K562 (cell line): ENCODE measurements at regions not wholly inside any gene's neighbourhood (a gene's known extent, or its start where the extent isn't known, plus 50 kb on each side); places are given as distances from the start of the nearest gene placed in this dataset.

Source experiments
- ATAC-seq: fragments of 200-7000 bp; cut with Tn5 transposase; 3 replicates; pipeline ENCODE4 v1.9.1; 2020; ENCODE audit warnings: moderate library complexity
- BruUV-seq: library from RNA; stranded (reverse); fragments of 400-500 nt; replicated peaks from 2 replicates; lab custom pipeline; 2021; lab: Mats Ljungman, UMichigan
- CTCF ChIA-PET: fragments of 300-600 bp; formaldehyde crosslinking; extraction: SDS; loops from one replicate; lab custom pipeline; 2021; ENCODE audit warnings: low intra/inter-chr PET ratio; lab: Yijun Ruan, JAX
- POLR2A ChIA-PET: fragments of 300-600, 350-650 bp; sonication (Branson Sonifier 250); formaldehyde crosslinking; extraction: SDS; loops from one replicate; lab custom pipeline; 2021; ENCODE audit warnings: antibody characterized with exemption, inconsistent platforms; lab: Yijun Ruan, JAX
- DNase-seq, 4 experiments: peaks; one replicate each; pipeline versions ENCODE4 v3.0.0 to v3.0.0-alpha.2; 2011 to 2018; ENCODE audit warnings: low spot score in 3 of 4, mixed read lengths in 3 of 4; ENCODE audit errors: extremely low read depth in 1 of 4
- FAIRE-seq: peaks from 2 replicates; lab custom pipeline; 2011; peaks lifted over from hg19 to GRCh38; lab: Jason Lieb, UNC
- H2AFZ ChIP-seq: 2 replicates; pipeline ENCODE4 v1.6.0; 2011; ENCODE audit warnings: low read depth, low read length, control low read depth, inconsistent platforms
- H3K27ac ChIP-seq: fragments of 200-600 bp; 3 replicates; pipeline ENCODE4 v1.8.0; 2011; ENCODE audit warnings: low read depth, mild to moderate bottlenecking, control low read depth, inconsistent platforms, low read length, moderate library complexity, mixed read lengths; ENCODE audit errors: extremely low read depth
- H3K27me3 ChIP-seq, 2 experiments: fragments of 300-600 bp in 1 of 2; 2 replicates in 1 of 2; 3 replicates in 1 of 2; pipeline versions ENCODE4 v1.6.0 to v1.8.0; 2011; ENCODE audit warnings: inconsistent platforms in 2 of 2, low read length in 2 of 2, mild to moderate bottlenecking in 1 of 2, mixed read lengths in 1 of 2, moderate library complexity in 1 of 2; ENCODE audit not compliant: control insufficient read depth in 2 of 2, insufficient read depth in 2 of 2
- H3K36me3 ChIP-seq: fragments of 300-600 bp; 3 replicates; pipeline ENCODE4 v1.8.0; 2011; ENCODE audit warnings: mild to moderate bottlenecking, low read length, inconsistent platforms; ENCODE audit not compliant: control insufficient read depth, insufficient read depth
- H3K4me1 ChIP-seq, 2 experiments: fragments of 200-600 bp in 1 of 2; replicated peaks in 1 of 2; 2 replicates in 1 of 2; 3 replicates in 1 of 2; pipeline versions ENCODE4 v1.5.1 to v1.8.0; 2011; ENCODE audit warnings: inconsistent platforms in 2 of 2, low read length in 2 of 2, mild to moderate bottlenecking in 1 of 2, mixed read lengths in 1 of 2, moderate library complexity in 1 of 2; ENCODE audit not compliant: control insufficient read depth in 2 of 2, insufficient read depth in 2 of 2
- H3K4me2 ChIP-seq: 2 replicates; pipeline ENCODE4 v1.6.1; 2011; ENCODE audit warnings: low read length, control low read depth, inconsistent platforms, mixed read lengths; ENCODE audit not compliant: insufficient read depth
- H3K4me3 ChIP-seq: fragments of 200-600 bp; sonication (generic), shearing (Covaris generic); 2 replicates; pipeline ENCODE4 v1.5.1; 2016; ENCODE audit warnings: control low read depth, inconsistent platforms
- H3K79me2 ChIP-seq: fragments of 200-600 bp; 3 replicates; pipeline ENCODE4 v1.8.0; 2011; ENCODE audit warnings: low read length, inconsistent platforms; ENCODE audit not compliant: control insufficient read depth, insufficient read depth
- H3K9ac ChIP-seq, 2 experiments: 2 replicates each; pipeline versions ENCODE4 v1.6.0 to v1.6.1; 2011; ENCODE audit warnings: low read depth in 2 of 2, low read length in 2 of 2, control low read depth in 1 of 2, inconsistent platforms in 1 of 2, mild to moderate bottlenecking in 1 of 2, mixed read lengths in 1 of 2; ENCODE audit not compliant: insufficient read depth in 1 of 2
- H3K9me1 ChIP-seq: one replicate; pipeline ENCODE4 v1.6.0; 2011; ENCODE audit warnings: inconsistent platforms, mild to moderate bottlenecking, low read length, moderate library complexity; ENCODE audit not compliant: control insufficient read depth, insufficient read depth
- H3K9me3 ChIP-seq: replicated peaks from 2 replicates; pipeline ENCODE4 v1.5.1; 2011; ENCODE audit warnings: low read depth, low read length, inconsistent platforms; ENCODE audit not compliant: control insufficient read depth, insufficient read depth
- H4K20me1 ChIP-seq: replicated peaks from 2 replicates; pipeline ENCODE4 v1.6.1; 2011; ENCODE audit warnings: low read length, inconsistent platforms, mixed read lengths; ENCODE audit not compliant: control insufficient read depth, insufficient read depth
- BRD4 ChIP-seq: fragments of 200-600 bp; sonication (generic); IDR thresholded peaks from 2 replicates; pipeline ENCODE4 v1.6.1; 2017; ENCODE audit warnings: inconsistent platforms
- CEBPG ChIP-seq, 3 experiments: fragments of 200-800 bp in 1 of 3; sonication (Bioruptor generic) in 1 of 3; sonication (generic) in 1 of 3; formaldehyde crosslinking in 1 of 3; IDR thresholded peaks in 2 of 3; conservative IDR thresholded peaks in 1 of 3; 2 replicates each; pipeline versions ENCODE4 v1.6.1 to v1.8.0; 2016 to 2022; ENCODE audit warnings: missing compliant biosample characterization in 2 of 3, missing genetic modification characterization in 2 of 3, mild to moderate bottlenecking in 1 of 3, missing genetic modification reagents in 1 of 3
- CHD4 ChIP-seq: fragments of 200-600 bp; sonication (generic); IDR thresholded peaks from 3 replicates; pipeline ENCODE4 v1.6.1; 2012; ENCODE audit warnings: low read depth, mild to moderate bottlenecking, mixed read lengths, low read length, inconsistent platforms; ENCODE audit not compliant: insufficient read depth, insufficient replicate concordance, poor library complexity, severe bottlenecking
- ESRRA ChIP-seq: fragments of 450-650 bp; IDR thresholded peaks from 2 replicates; pipeline ENCODE4 v1.6.1; 2014; ENCODE audit warnings: low read depth, mild to moderate bottlenecking, moderate library complexity, borderline replicate concordance
- ETV6 ChIP-seq, 3 experiments: fragments of 150-350 bp in 1 of 3; sonication (generic) in 1 of 3; formaldehyde crosslinking in 1 of 3; IDR thresholded peaks; 2 replicates each; pipeline versions ENCODE4 v1.6.1 to v1.8.0; 2014 to 2022; ENCODE audit warnings: borderline replicate concordance in 2 of 3, low read depth in 2 of 3, antibody characterized with exemption in 1 of 3, low read length in 1 of 3, mild to moderate bottlenecking in 1 of 3, missing genetic modification reagents in 1 of 3
- NKRF ChIP-seq: fragments of 450-650 bp; IDR thresholded peaks from 2 replicates; pipeline ENCODE4 v1.6.1; 2016; ENCODE audit warnings: borderline replicate concordance
- NR3C1 ChIP-seq: sonication (generic); formaldehyde crosslinking; IDR thresholded peaks from 2 replicates; pipeline ENCODE4 v1.8.1; 2022; ENCODE audit warnings: missing genetic modification reagents
- PKNOX1 ChIP-seq: fragments of 450-650 bp; IDR thresholded peaks from 2 replicates; pipeline ENCODE4 v1.6.1; 2016
- POLR2A ChIP-seq: fragments of 450-650 bp; conservative IDR thresholded peaks from 2 replicates; pipeline ENCODE4 v1.6.1; 2016
- PTTG1 ChIP-seq: fragments of 450-650 bp; IDR thresholded peaks from 2 replicates; pipeline ENCODE4 v1.6.1; 2016; ENCODE audit warnings: low read depth, mild to moderate bottlenecking, missing genetic modification characterization, missing compliant biosample characterization
- RAD51 ChIP-seq: fragments of 450-650 bp; IDR thresholded peaks from 2 replicates; pipeline ENCODE4 v1.7.1; 2016; ENCODE audit warnings: low read depth, mild to moderate bottlenecking, borderline replicate concordance
- RHOXF2B ChIP-seq: fragments of 250-450 bp; sonication (Bioruptor Pico); conservative IDR thresholded peaks from 2 replicates; pipeline ENCODE4 v1.5.1; 2021
- SIRT6 ChIP-seq: IDR thresholded peaks from one replicate; pipeline ENCODE4 v1.6.1; 2012; ENCODE audit warnings: low read depth, mild to moderate bottlenecking, control low read depth, inconsistent platforms, low read length, moderate library complexity
- SNIP1 ChIP-seq: fragments of 450-650 bp; IDR thresholded peaks from 2 replicates; pipeline ENCODE4 v1.7.1; 2017; ENCODE audit warnings: low read depth, mild to moderate bottlenecking
- WHSC1 ChIP-seq: IDR thresholded peaks from one replicate; pipeline ENCODE4 v1.6.1; 2012; ENCODE audit warnings: low read length, control low read depth, inconsistent platforms
- XRCC4 ChIP-seq: IDR thresholded peaks from one replicate; pipeline ENCODE4 v1.6.1; 2011; ENCODE audit not compliant: insufficient read depth, insufficient read length; ENCODE audit errors: extremely low read depth
- ZNF146 ChIP-seq: IDR thresholded peaks from one replicate; pipeline ENCODE4 v1.6.1; 2018; ENCODE audit warnings: missing compliant biosample characterization; ENCODE audit not compliant: unreplicated experiment
- ZNF583 ChIP-seq: fragments of 250-450 bp; sonication (Bioruptor Pico); IDR thresholded peaks from 2 replicates; pipeline ENCODE4 v1.4.0; 2020
- ZNF717 ChIP-seq: fragments of 250-450 bp; sonication (Bioruptor Pico); IDR thresholded peaks from 2 replicates; pipeline ENCODE4 v1.5.0; 2021
- WGBS: fragments of 100-300 bp; shearing (Covaris generic); methylation state at CpG from one replicate; pipeline ENCODE4 v1.1.6; 2016; ENCODE audit warnings: low coverage, mixed read lengths; ENCODE audit not compliant: insufficient coverage; ENCODE audit errors: missing lambda C conversion rate; 5-methylcytosine and 5-hydroxymethylcytosine counted together
- in situ Hi-C: fragments of 300-500 bp; cut with MboI; formaldehyde crosslinking; loops from 4 replicates; pipeline ENCODE4 v1.15.0; 2018; ENCODE audit warnings: inconsistent platforms, mixed read lengths
- intact Hi-C: fragments of 100-400 bp; cut with micrococcal nuclease; formaldehyde crosslinking; loops from 2 replicates; pipeline ENCODE4 v1.14.2; 2022

GRCh38 chr15:29889542-29890329 lies 67.5 kb upstream of the TJP1 start:
- ATAC-seq = no peak
- no peak for DNase-seq
- H4K20me1 ChIP-seq = no peaks in the 10 kb centered on the region
- POLR2A ChIA-PET = no interaction called here
- no peaks in the 10 kb centered on the region for H3K9me3 ChIP-seq
- no peak overlapping the region for H3K9ac ChIP-seq
- no peaks in the 10 kb centered on the region for H3K9me1 ChIP-seq
- TF ChIP-seq BRD4 (no peak), SIRT6 (no peak), PTTG1 (no peak), RHOXF2B (CRISPR knock-in tag) (no peak), NKRF (no peak), ZNF146 (no peak), CEBPG (CRISPR knock-in tag; IDR thresholded peaks at IDR 0.05) (no peak), CEBPG (tag; conservative IDR thresholded peaks at IDR 0.05 in 1 of 2, IDR thresholded peaks at IDR 0.05 in 1 of 2) (no peak), WHSC1 (no peak), XRCC4 (no peak), RAD51 (no peak), ESRRA (no peak), ZNF583 (CRISPR knock-in tag) (no peak), ZNF717 (CRISPR knock-in tag) (no peak), SNIP1 (no peak), CHD4 (no peak), NR3C1 (no peak), PKNOX1 (no peak), POLR2A (no peak), ETV6 (IDR thresholded peaks at IDR 0.05; ENCODE audit: borderline replicate concordance in 1 of 2, low read depth in 2 of 2, low read length in 1 of 2) (no peak), ETV6 (CRISPR knock-in tag; IDR thresholded peaks at IDR 0.05; ENCODE audit: borderline replicate concordance) (no peak)
- H3K27me3 ChIP-seq = peaks cover 3 to 15% of the 10 kb centered on the region in 2 experiments; a peak in 3 of 5 replicates
- FAIRE-seq = no peak
- no peak overlapping the region for H3K4me2 ChIP-seq
- intact Hi-C loops = no loop called here
- 0% methylated on average over 11 of the region's 11 CpGs for WGBS
- no peak overlapping the region for H3K27ac ChIP-seq
- CTCF ChIA-PET = interaction anchor here (0.6 kb wide), 1 partner anchor 188 kb away, joined by 3 read pairs; no protein-coding TSS in a partner anchor
- H3K36me3 ChIP-seq = no peaks in the 10 kb centered on the region
- H3K79me2 ChIP-seq = no peaks in the 10 kb centered on the region
- in situ Hi-C loops = no loop called here
- BruUV-seq = no TSS peak
- no peak overlapping the region for H2AFZ ChIP-seq
- H3K4me3 ChIP-seq = no peak overlapping the region
- H3K4me1 ChIP-seq = no peaks in the 10 kb centered on the region
